T-helper 1 cell (primary cell): ENCODE measurements at regions not wholly inside any gene's neighbourhood (a gene's known extent, or its start where the extent isn't known, plus 50 kb on each side); places are given as distances from the start of the nearest gene placed in this dataset.
"Not testable (repeated sequence)": the region's sequence is repeated elsewhere in the genome, so short reads cannot be mapped to it uniquely, and the experiment has no call there.

Source experiments
- DNase-seq, 5 donors: peaks; one replicate each; pipeline ENCODE4 v3.0.0-alpha.2; 2012 to 2020

- DNase-seq, result peak in 3 of 5 donors; percentile 2 to 16 (median 10)
Measured at GRCh38 chr9:41272879-41273548, 83.9 kb upstream of the ZNG1F start.

- not testable (repeated sequence) for DNase-seq
Measured at GRCh38 chr9:41270992-41271391, 81.9 kb upstream of the ZNG1F start.

DNA sequence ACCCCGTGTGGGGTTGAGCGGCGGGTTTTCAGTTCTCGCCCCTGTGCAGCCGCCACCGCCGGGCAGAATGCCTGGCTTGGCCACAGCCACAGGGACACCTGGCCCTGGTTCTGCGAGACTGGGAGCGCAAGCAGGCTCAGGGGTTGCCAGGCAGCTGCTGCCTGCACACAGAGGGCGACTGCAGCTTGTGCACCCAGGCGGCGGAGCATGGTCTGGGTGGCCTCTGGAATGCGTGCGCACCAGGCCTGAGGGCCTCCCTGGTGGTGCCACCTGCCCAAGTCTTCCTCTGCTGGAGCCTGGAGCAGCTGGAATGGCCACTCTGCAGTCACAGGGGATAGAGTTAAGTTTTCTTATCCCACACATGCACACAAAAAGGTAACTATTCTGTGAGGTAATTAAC lies 80.4 kb upstream of the ZNG1F start:
- DNase-seq, result not testable (repeated sequence)

DNA sequence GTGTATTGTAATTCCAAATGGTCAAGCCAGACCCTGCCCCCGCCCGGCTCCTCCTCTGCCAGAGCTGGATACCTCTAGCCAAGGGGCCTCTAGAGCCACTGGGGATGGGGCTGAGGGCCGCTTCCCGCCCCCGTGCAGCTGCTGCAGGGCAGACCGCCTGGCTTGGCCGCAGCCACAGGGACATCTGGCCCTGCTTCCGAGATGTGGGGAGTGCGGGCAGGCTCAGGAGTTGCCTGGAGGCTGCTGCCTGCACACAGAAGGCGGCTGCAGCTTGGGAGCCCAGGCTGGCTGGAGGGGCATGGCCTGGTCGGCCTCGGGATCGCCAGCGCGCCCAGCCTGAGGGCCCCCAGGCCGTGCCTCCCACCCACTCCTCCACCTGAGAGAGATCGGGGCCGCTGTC lies 79.9 kb upstream of the ZNG1F start:
- peak in 2 of 5 donors; percentile 11 to 15 for DNase-seq

- DNase-seq, result not testable (repeated sequence)
Measured at GRCh38 chr9:41266602-41267001, 77.5 kb upstream of the ZNG1F start.

DNA sequence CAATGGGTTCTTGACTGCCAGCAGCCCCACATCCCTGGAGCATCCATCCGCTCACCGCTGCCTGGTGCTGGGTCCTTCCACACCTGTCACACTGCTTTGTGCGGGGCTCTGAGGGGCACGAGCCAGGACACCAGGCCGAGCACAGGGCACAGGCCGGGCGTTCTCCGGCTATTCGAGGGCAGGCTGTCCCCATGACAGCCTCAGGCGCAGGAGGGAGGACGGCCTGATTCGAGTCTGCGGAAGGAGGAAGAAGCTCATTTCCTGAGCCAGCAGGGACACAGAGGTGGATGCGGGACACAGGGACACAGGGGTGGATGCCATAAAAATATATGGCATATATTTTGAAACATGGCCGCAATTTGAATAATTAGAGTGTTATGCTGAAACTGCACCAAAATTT lies 76.9 kb upstream of the ZNG1F start:
- peak in 1 of 5 donors; percentile 13 for DNase-seq

GRCh38 chr9:41251973-41252372 lies 62.9 kb upstream of the ZNG1F start:
- not testable (repeated sequence) for DNase-seq

DNA sequence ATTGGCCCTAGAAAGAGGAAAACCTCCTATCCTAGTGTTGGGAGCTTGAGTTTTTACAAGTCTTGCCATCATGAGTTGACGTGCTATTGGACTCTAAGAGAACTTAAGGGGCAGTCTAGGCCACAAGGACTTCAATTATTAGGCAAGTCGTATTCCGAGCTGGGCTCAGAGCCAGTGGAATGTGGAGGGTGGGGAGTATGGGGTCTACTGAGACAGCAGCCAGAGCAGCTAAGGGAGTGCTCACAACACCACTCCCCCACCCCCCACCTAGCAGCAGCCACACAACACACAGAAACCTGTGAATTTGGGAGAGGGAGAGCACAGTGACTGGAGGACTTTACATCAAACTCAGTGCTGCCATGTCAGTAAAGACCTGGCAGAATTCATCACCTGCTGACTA lies 62.0 kb upstream of the ZNG1F start:
- not testable (repeated sequence) for DNase-seq

- DNase-seq, result not testable (repeated sequence)
Measured at GRCh38 chr9:41246702-41247101, 57.6 kb upstream of the ZNG1F start.
